ENCODE measurements at regions not wholly inside any gene's neighbourhood (a gene's known extent, or its start where the extent isn't known, plus 50 kb on each side); places are given as distances from the start of the nearest gene placed in this dataset.

- TF ChIP-seq PBX3 (IDR thresholded peaks at IDR 0.05), result no peak
- no peak for TF ChIP-seq POLR2AphosphoS5 (IDR thresholded peaks at IDR 0.05; ENCODE audit: low read depth, low read length)
- no peak for TF ChIP-seq ELF1 (IDR thresholded peaks at IDR 0.05)
Observed at GRCh38 chr7:19421861-19422260, 276.6 kb upstream of the FERD3L start (continued).

- Histone ChIP-seq H2AFZ (ENCODE audit: low read depth) (no peak overlapping the region), H3K36me3 (replicated peaks in 1 of 2; ENCODE audit: control insufficient read depth in 1 of 2, insufficient read depth in 2 of 2, low read length in 1 of 2) (no peaks in the 10 kb centered on the region), H3K9me3 (no peaks in the 10 kb centered on the region), H3K4me3 (ENCODE audit: low read depth in 2 of 2, low read length in 1 of 2) (no peak overlapping the region), H4K20me1 (ENCODE audit: insufficient read depth) (no peaks in the 10 kb centered on the region), H3K27me3 (ENCODE audit: insufficient read depth) (peaks cover 38% of the 10 kb centered on the region; the same call in 1 of the 2 replicates), H3K9ac (no peak overlapping the region), H3K79me2 (ENCODE audit: insufficient read depth) (no peaks in the 10 kb centered on the region), H3K4me1 (ENCODE audit: control insufficient read depth in 1 of 2, insufficient read depth in 2 of 2, low read depth in 1 of 2, low read length in 1 of 2) (no peaks in the 10 kb centered on the region), H3K27ac (ENCODE audit: low read depth in 2 of 2, low read length in 1 of 2) (no peak overlapping the region), H3K9me2 (no peaks in the 10 kb centered on the region), H3K4me2 (no peak overlapping the region), H3F3A (replicated peaks; ENCODE audit: insufficient read depth) (no peaks in the 10 kb centered on the region)
- DNase-seq, result no peak
- POLR2A ChIA-PET, result no interaction called here
- TF ChIP-seq ZBTB33 (IDR thresholded peaks at IDR 0.05; ENCODE audit: borderline replicate concordance, low read depth) (no peak), EZH2phosphoT487 (IDR thresholded peaks at IDR 0.05; ENCODE audit: borderline replicate concordance, low read depth) (no peak), CHD2 (IDR thresholded peaks at IDR 0.05; ENCODE audit: low read length, partially characterized antibody) (no peak), NRF1 (IDR thresholded peaks at IDR 0.05; ENCODE audit: low read depth, low read length) (no peak), RAD21 (IDR thresholded peaks at IDR 0.05; ENCODE audit: low read length) (no peak), FOXM1 (IDR thresholded peaks at IDR 0.05; ENCODE audit: low read depth) (no peak), NFIC (IDR thresholded peaks at IDR 0.05; ENCODE audit: borderline replicate concordance) (no peak), SMC3 (IDR thresholded peaks at IDR 0.05; ENCODE audit: low read depth, low read length) (no peak), FOXJ3 (CRISPR knock-in tag; IDR thresholded peaks at IDR 0.05) (no peak)
- CTCF ChIA-PET, result interaction anchor here (1.2 kb wide), 1 partner anchor 27 kb away, joined by 3 read pairs; no protein-coding TSS in a partner anchor
- WGBS (ENCODE audit: low lambda C conversion rate), result 35% methylated on average over 2 of the region's 2 CpGs
Observed at GRCh38 chr7:19417231-19417630, 272.0 kb upstream of the FERD3L start.

- peaks cover 19% of the 10 kb centered on the region; the same call in 1 of the 2 replicates for H3K27me3 ChIP-seq (ENCODE audit: insufficient read depth)
- ChIA-PET POLR2A (no interaction called here), CTCF (interaction anchor here (2.0 kb wide), 1 partner anchor 14 kb away, joined by 4 read pairs; no protein-coding TSS in a partner anchor)
- no peaks in the 10 kb centered on the region for H3K9me2 ChIP-seq
- H3K4me2 ChIP-seq, result no peak overlapping the region
- H3K27ac ChIP-seq (ENCODE audit: low read depth in 2 of 2, low read length in 1 of 2), result no peak overlapping the region
- H2AFZ ChIP-seq (ENCODE audit: low read depth), result no peak overlapping the region
- no peak overlapping the region for H3K4me3 ChIP-seq (ENCODE audit: low read depth in 2 of 2, low read length in 1 of 2)
- no peaks in the 10 kb centered on the region for H3F3A ChIP-seq (replicated peaks; ENCODE audit: insufficient read depth)
- no peaks in the 10 kb centered on the region for H3K79me2 ChIP-seq (ENCODE audit: insufficient read depth)
- 34% methylated on average over 2 of the region's 2 CpGs for WGBS (ENCODE audit: low lambda C conversion rate)
- H3K9me3 ChIP-seq, result no peaks in the 10 kb centered on the region
- TF ChIP-seq TEAD4 (IDR thresholded peaks at IDR 0.05; ENCODE audit: borderline replicate concordance, insufficient read depth), result no peak
- TF ChIP-seq RXRA (IDR thresholded peaks at IDR 0.05; ENCODE audit: borderline replicate concordance, low read depth), result no peak
- no peak for TF ChIP-seq MEF2A (IDR thresholded peaks at IDR 0.05; ENCODE audit: borderline replicate concordance, low read depth)
- TF ChIP-seq ZBTB33 (IDR thresholded peaks at IDR 0.05; ENCODE audit: borderline replicate concordance, low read depth), result no peak
- TF ChIP-seq USF2 (IDR thresholded peaks at IDR 0.05; ENCODE audit: borderline replicate concordance, low read depth, low read length), result no peak
- no peak for TF ChIP-seq TAF1 (IDR thresholded peaks at IDR 0.05; ENCODE audit: borderline replicate concordance, low read depth, low read length)
- TF ChIP-seq EZH2phosphoT487 (IDR thresholded peaks at IDR 0.05; ENCODE audit: borderline replicate concordance, low read depth), result no peak
- H4K20me1 ChIP-seq (ENCODE audit: insufficient read depth), result no peaks in the 10 kb centered on the region
- no peaks in the 10 kb centered on the region for H3K4me1 ChIP-seq (ENCODE audit: control insufficient read depth in 1 of 2, insufficient read depth in 2 of 2, low read depth in 1 of 2, low read length in 1 of 2)
- no peak overlapping the region for H3K9ac ChIP-seq
- H3K36me3 ChIP-seq (replicated peaks in 1 of 2; ENCODE audit: control insufficient read depth in 1 of 2, insufficient read depth in 2 of 2, low read length in 1 of 2), result no peaks in the 10 kb centered on the region
- no peak for DNase-seq
Observed at GRCh38 chr7:19415123-19415522, 269.9 kb upstream of the FERD3L start.
